GM19372 (cell line): ENCODE measurements at regions not wholly inside any gene's neighbourhood (a gene's known extent, or its start where the extent isn't known, plus 50 kb on each side); places are given as distances from the start of the nearest gene placed in this dataset.

Source experiments
- ATAC-seq: cut with Tn5 transposase; IDR thresholded peaks from one replicate; pipeline ENCODE4 v1.9.1; 2021; ENCODE audit warnings: mild to moderate bottlenecking, low read depth, moderate library complexity; ENCODE audit not compliant: unreplicated experiment

- no peak for ATAC-seq
These were observed 485.2 kb downstream of the FBXO15 start for GRCh38 chr18:73662421-73662820.

DNA sequence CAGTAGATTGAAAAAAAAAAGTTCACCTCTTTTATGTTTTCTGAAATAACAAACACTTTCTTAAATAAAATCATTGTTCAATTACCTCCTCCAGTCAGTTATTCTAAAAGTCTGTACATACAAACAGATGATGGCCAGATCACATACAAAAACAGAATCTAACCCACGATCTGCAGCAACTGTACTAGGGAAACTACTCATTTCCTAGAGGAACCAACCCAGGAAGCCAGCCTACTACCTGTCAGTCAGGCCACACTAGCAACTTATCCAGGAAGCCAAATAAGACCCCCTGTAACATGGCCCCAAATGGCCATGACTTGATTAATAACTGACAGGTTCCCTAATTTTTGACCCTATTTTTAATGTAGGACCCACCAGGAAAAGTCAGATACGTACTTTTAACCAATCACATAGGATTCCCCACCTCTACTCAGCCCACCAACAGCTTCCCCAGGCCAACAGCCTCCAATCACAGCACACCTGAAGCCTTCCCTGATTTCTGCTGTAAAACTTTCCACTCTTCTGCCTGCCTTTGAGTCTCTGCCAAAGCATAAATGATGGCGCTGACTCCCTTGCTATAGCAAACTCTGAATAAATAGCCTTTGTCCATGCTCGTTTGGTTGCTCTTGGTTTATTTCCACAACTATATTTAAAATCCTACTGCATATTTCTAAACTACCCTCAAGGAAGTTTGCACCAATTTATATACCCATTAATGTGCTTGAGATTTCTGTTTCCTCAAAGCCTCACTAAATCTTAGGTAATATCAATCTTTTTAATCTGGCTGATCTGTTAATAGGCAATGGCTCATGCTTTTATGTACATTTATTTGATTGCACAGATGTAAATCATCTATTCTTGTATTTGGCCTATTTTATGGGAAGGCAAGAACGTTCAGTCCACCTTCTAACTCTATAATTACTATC lies 486.4 kb downstream of the FBXO15 start:
- no peak for ATAC-seq

DNA sequence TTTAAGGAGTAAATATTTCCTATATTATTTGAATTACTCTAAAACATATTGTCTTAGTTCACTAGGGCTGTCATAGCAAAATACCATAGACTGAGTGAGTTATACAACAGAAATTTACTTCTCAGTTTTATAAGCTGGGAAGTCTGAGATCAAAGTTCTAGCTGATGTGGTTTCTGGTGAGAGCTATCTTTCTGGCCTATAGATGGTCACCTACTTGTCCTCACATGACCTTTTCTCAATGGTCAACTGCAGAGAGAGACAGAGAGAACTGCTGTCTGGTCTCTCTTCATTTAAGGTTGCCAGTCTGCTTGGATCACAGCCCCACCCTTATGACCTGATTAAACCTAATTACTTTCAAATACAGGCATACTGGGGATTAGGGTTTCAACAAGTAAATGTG lies 490.9 kb downstream of the FBXO15 start:
- ATAC-seq = no peak

- no peak for ATAC-seq
These were observed 493.8 kb downstream of the FBXO15 start for GRCh38 chr18:73653827-73654226.

DNA sequence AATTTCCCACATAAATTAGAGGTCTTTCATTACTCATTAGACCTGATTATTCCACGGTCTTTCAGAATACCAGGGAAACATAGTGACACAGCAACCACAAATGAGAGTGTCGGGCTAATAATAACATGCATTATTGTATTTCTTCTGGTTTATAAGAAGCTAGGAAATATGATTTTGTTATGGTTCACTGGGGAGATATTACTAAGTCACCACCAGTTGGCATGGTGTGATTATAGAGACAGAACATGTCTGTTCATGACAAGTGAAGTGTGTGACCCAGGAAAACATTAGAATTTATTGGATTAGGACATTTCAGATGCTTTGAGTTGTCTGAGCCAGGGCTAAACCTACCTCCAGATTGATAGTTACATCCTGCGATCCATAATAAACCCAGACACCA lies 494.4 kb downstream of the FBXO15 start:
- ATAC-seq = no peak

DNA sequence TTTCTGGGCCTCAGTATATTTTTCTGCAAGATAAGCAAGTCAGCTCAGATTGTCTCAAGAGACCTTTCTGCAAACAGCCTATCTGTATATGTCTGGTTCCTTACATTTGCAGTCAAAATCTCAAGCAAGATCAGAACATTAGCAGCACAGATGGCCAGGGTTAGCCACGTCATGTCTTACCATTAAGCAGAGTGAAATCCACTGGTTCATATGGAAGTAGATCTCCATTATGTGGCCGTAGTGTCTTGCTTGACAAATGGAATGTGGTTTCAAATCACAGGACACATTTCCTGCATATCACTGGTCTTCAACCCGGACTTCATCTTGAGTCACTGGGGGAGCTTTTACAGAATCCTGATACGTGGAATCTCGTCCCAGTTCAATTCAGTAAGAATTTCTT lies 500.2 kb downstream of the FBXO15 start:
- no peak for ATAC-seq

- no peak for ATAC-seq
These were observed 500.9 kb downstream of the FBXO15 start for GRCh38 chr18:73646772-73647171.

DNA sequence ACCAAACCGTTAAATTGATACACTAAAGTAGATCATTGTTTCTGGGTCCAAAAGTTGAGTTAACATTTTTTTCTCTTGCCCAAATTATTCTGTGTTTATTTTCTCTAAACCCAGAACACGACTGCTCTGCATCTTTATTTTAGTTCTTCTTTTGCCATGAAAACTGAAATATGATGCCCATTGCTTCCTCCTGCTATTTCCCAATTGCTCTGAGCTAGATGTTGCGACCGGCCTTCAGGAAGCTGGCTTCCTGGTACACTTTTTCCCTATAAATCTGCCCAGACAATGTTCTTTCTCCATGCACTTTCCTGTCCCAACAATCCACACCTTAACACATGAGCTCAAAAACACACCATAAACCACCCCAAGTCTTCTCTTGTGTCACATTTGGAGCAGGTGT lies 501.4 kb downstream of the FBXO15 start:
- no peak for ATAC-seq

GRCh38 chr18:73645160-73645715 lies 502.4 kb downstream of the FBXO15 start:
- no peak for ATAC-seq

GRCh38 chr18:73639788-73640187 lies 507.8 kb downstream of the FBXO15 start:
- ATAC-seq = no peak

DNA sequence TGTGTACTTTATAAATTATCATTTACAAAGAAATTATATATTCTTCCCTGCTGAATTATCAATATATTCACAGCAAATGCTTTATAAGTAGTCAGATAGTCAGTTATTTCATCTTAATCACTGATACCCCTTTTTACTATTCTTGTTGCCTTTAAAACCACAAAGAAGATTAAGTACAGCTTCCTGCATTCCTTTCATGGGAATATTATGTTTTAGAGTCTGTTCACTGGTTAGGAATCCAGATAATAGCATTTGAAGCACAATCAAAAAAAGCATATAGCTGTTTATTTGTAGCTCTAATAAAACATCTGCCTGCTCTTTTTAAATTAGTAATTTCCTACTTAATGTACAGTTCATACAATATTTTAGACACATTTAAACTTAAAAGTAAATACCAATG lies 508.9 kb downstream of the FBXO15 start:
- ATAC-seq = no peak

DNA sequence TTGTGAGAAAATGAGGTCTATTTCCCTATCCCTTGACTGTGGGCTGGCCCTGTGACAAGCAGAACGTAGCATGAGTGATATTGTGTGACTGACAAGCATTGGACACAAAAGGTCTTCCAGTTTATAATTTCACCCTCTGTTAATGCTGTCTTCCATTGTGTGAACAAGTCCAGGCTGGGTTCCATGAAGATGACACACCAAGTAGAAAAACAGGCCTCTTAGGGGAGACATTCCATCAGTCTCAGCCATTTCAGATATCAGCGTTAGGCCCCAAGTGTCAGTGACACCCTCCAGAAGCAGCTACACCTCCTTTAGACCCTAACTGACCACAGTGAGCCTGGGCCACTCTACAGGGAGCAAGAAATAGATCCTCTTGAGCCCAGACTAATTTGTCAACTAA lies 511.3 kb downstream of the FBXO15 start:
- no peak for ATAC-seq

- ATAC-seq = no peak
These were observed 520.8 kb downstream of the FBXO15 start for GRCh38 chr18:73626859-73627258.

GRCh38 chr18:73626221-73626620 lies 521.4 kb downstream of the FBXO15 start:
- ATAC-seq = no peak

DNA sequence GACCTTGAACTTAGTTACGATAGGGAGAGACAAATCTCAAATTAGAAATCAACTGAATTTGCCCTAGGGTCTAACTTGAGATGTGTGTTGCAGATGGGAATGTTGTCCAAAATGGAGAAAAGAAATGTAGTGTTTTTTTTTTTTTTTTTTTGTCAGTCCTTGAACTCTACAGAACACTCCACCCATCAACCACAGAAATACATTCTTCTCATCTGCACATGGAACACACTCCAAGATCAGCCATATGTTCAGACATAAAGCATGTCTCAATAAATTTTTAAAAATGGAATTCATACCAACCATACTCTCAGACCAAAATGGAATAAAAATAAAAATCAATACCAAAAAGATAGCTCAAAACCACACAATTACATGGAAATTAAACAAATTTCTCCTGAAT lies 526.5 kb downstream of the FBXO15 start:
- no peak for ATAC-seq

- no peak for ATAC-seq
These were observed 529.7 kb downstream of the FBXO15 start for GRCh38 chr18:73617981-73618380.

DNA sequence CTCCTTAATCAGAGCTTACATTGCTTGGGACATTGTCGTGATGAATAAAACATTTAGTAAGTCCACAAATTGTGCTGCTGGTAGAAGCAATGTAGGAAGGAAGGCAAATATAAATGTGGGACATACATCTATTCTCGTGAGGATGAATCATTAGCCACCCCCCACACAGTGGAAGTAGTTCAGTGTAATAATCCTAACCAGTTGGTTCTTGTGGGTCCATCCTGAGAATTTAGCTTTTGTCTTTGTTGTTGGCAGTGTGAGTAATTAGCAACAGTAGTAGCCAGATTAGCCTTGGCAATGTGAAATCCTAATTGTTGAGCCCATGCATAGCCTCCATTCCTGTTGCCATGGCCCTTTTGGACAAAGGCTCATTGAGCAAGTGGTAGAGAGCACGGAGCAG lies 532.1 kb downstream of the FBXO15 start:
- ATAC-seq = no peak

DNA sequence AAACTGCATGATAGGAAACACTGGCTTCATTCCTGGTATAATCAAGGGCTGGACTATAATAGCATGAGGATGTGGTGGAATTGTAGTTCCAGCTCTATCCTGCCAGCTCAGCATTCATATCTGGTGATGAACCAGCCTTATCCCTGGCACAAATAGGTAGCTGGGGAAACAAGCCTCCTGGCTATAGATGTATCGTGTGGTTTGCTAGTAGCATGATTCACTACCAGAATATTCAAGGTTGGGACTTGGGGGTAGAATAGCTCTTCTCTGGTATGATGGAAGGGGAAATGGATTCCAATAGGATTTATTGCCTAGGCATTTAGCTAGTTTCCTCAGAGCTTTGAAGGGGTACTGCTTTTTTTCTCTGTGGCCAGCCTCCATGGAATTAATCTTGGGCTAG lies 532.8 kb downstream of the FBXO15 start:
- ATAC-seq = no peak

GRCh38 chr18:73613706-73614340 lies 533.8 kb downstream of the FBXO15 start:
- no peak for ATAC-seq

- ATAC-seq = no peak
These were observed 549.6 kb downstream of the FBXO15 start for GRCh38 chr18:73597832-73598615.

- no peak for ATAC-seq
These were observed 552.9 kb downstream of the FBXO15 start for GRCh38 chr18:73594749-73595148.
